ENCODE measurements at regions not wholly inside any gene's neighbourhood (a gene's known extent, or its start where the extent isn't known, plus 50 kb on each side); places are given as distances from the start of the nearest gene placed in this dataset.
"Not testable (repeated sequence)": the region's sequence is repeated elsewhere in the genome, so short reads cannot be mapped to it uniquely, and the experiment has no call there.

DNA sequence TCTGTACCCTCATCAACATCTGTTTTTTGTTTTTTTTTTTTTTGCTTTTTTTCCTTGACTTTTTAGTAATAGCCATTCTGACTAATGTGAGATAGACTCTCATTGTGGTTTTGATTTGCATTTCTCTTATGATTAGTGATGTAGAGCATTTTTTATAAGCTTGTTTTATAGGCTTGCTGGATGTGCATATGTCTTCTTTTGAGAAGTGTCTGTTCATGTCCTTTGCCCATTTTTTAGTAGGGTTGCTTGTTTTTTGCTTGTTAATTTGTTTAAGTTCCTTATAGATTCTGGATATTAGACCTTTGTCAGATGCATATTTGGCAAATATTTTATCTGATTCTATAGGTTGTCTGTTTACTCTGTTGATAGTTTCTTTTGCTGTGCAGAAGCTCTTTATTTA is 53.5 kb upstream of the FAR1 start:
- H3K4me3 ChIP-seq; H3K27me3 ChIP-seq; intact Hi-C loops (cut with DNase I); H3K36me3 ChIP-seq (replicated peaks in 1 of 2; ENCODE audit: insufficient read depth in 1 of 2, low read depth in 2 of 2); H3K27ac ChIP-seq; ATAC-seq; H3K4me1 ChIP-seq; DNase-seq: not testable (repeated sequence)
- H3K9me3 ChIP-seq: peaks cover 0 to 11% (median 0%) of the 10 kb centered on the region in 3 donors

DNA sequence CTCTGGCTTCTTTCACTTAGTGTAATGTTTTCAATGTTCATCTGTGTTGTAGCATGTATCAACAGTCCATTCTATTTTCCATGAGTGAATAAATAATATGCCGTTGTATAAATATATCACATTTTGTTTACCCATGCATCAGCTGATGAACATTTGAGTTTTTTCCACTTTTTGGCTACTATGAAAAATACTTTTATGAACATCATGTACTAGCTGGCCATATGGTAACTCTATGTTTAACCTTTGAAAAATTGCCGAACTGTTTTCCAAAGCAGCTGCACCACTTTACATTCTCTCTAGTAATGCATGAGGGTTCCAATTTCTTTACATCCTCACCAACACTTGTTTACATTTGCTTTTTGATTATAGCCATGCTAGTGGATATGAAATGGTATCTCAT is 59.8 kb upstream of the FAR1 start:
- H3K4me3 ChIP-seq: no peak overlapping the region
- H3K27me3 ChIP-seq: no peaks in the 10 kb centered on the region
- H3K4me1 ChIP-seq: peaks cover 3% of the 10 kb centered on the region
- TF ChIP-seq, protein P1, sequence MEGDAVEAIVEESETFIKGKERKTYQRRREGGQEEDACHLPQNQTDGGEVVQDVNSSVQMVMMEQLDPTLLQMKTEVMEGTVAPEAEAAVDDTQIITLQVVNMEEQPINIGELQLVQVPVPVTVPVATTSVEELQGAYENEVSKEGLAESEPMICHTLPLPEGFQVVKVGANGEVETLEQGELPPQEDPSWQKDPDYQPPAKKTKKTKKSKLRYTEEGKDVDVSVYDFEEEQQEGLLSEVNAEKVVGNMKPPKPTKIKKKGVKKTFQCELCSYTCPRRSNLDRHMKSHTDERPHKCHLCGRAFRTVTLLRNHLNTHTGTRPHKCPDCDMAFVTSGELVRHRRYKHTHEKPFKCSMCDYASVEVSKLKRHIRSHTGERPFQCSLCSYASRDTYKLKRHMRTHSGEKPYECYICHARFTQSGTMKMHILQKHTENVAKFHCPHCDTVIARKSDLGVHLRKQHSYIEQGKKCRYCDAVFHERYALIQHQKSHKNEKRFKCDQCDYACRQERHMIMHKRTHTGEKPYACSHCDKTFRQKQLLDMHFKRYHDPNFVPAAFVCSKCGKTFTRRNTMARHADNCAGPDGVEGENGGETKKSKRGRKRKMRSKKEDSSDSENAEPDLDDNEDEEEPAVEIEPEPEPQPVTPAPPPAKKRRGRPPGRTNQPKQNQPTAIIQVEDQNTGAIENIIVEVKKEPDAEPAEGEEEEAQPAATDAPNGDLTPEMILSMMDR (IDR thresholded peaks at IDR 0.05): no peak
- TF ChIP-seq POLR2A (IDR thresholded peaks at IDR 0.05): no peak
- peaks cover 0 to 4% (median 0%) of the 10 kb centered on the region in 3 donors for H3K9me3 ChIP-seq
- DNase-seq (no peak), ATAC-seq (no peak)
- WGBS, 2 donors: 10 to 60% methylated on average over 2 of the region's 2 CpGs
- no peaks in the 10 kb centered on the region for H3K36me3 ChIP-seq (replicated peaks in 1 of 2; ENCODE audit: insufficient read depth in 1 of 2, low read depth in 2 of 2)
- intact Hi-C loops (cut with DNase I): no loop called here
- H3K27ac ChIP-seq: no peak overlapping the region

DNA sequence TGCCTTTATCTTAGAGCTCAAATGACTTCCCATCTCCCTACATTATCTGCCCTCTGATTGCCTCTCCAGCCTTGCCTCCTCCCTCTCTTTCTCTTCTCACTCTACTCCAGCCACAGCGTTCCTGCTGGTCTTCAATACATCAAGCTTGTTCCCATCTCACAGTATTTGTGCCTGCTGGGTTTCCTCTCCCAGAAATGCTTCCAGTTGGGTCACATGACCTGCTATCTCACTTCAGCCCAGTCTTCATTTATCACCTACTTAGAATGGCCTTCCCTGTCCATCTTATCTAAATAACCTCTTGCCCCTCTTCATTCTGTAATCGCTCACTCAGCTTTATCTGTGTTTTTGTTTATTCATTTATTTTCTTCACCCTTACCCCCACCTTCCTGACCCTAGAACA is 61.8 kb upstream of the FAR1 start:
- Histone ChIP-seq H3K36me3 (replicated peaks in 1 of 2; ENCODE audit: insufficient read depth in 1 of 2, low read depth in 2 of 2) (no peaks in the 10 kb centered on the region), H3K4me3 (no peak overlapping the region), H3K4me1 (peaks cover 3% of the 10 kb centered on the region), H3K27me3 (no peaks in the 10 kb centered on the region), H3K27ac (no peak overlapping the region), H3K9me3 (no peaks in the 10 kb centered on the region)
- DNase-seq (no peak), ATAC-seq (no peak)
- intact Hi-C loops (cut with DNase I): no loop called here
- TF ChIP-seq, protein P1 (IDR thresholded peaks at IDR 0.05): no peak
- TF ChIP-seq POLR2A (IDR thresholded peaks at IDR 0.05): no peak
- WGBS, 2 donors: 26 to 30% methylated on average over 2 of the region's 2 CpGs

DNA sequence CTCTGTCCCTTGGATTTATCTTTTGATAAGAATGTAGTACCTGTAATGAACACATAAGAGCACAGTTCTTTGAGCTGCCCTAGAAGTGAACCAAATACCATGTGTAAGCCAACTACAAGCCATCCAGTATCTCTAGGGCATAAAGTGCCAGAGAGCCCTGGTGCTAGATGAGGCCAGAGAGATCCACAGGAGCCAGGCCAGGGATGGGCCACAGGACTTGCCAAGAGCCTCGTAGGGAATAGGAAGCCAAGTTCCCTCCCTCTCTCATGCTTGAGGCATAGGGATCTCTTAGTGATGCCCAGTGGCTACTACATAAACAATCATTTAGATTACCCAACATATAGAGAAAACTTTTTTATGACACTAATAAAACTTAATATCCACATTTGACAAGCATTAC is 64.8 kb upstream of the FAR1 start:
- H3K27me3 ChIP-seq: no peaks in the 10 kb centered on the region
- no peak for DNase-seq
- TF ChIP-seq, protein P1 (IDR thresholded peaks at IDR 0.05): no peak
- no peak for TF ChIP-seq POLR2A (IDR thresholded peaks at IDR 0.05)
- 38 to 85% methylated on average over 1 of the region's 1 CpG for WGBS, 2 donors
- no peaks in the 10 kb centered on the region for H3K9me3 ChIP-seq
- H3K36me3 ChIP-seq (replicated peaks in 1 of 2; ENCODE audit: insufficient read depth in 1 of 2, low read depth in 2 of 2): no peaks in the 10 kb centered on the region
- intact Hi-C loops (cut with DNase I): no loop called here
- peaks cover 3% of the 10 kb centered on the region for H3K4me1 ChIP-seq
- no peak overlapping the region for H3K27ac ChIP-seq
- no peak for ATAC-seq
- H3K4me3 ChIP-seq: no peak overlapping the region

DNA sequence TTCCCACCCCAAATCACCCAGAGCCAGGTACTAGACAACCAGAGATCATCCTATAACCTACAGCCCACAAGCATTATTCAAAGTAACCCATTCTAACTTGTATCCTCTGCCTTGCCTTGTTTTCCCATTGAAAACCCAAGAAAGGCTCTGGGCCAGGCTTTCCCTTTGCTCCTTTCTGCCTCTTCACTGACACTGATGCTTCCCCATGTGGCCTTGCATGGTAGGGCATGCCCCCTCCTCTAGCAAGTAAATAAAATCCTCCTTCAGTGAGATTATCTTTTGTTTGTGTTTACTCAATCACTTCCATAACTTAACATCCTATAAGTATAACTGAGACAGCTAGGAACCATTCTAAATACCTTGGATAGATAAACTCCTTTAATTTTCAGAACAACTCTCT is 65.6 kb upstream of the FAR1 start:
- H3K4me1 ChIP-seq: peaks cover 3% of the 10 kb centered on the region
- DNase-seq: no peak
- no peak overlapping the region for H3K4me3 ChIP-seq
- no peak for ATAC-seq
- H3K36me3 ChIP-seq (replicated peaks in 1 of 2; ENCODE audit: insufficient read depth in 1 of 2, low read depth in 2 of 2): no peaks in the 10 kb centered on the region
- H3K27me3 ChIP-seq: no peaks in the 10 kb centered on the region
- TF ChIP-seq, protein P1 (IDR thresholded peaks at IDR 0.05): no peak
- no peak for TF ChIP-seq POLR2A (IDR thresholded peaks at IDR 0.05)
- H3K9me3 ChIP-seq: no peaks in the 10 kb centered on the region
- no peak overlapping the region for H3K27ac ChIP-seq
- intact Hi-C loops (cut with DNase I): no loop called here

All from body of pancreas (tissue), 4 donors.